NB4 (cell line): ENCODE measurements at regions not wholly inside any gene's neighbourhood (a gene's known extent, or its start where the extent isn't known, plus 50 kb on each side); places are given as distances from the start of the nearest gene placed in this dataset.

ENCODE experiments used
- MAX ChIP-seq: IDR thresholded peaks from 2 replicates; pipeline ENCODE4 v1.6.1; 2011; ENCODE audit warnings: low read depth, low read length
- MYC ChIP-seq: IDR thresholded peaks from 2 replicates; pipeline ENCODE4 v1.6.1; 2011; ENCODE audit warnings: low read depth, low read length
- TF ChIP-seq, protein P1 (sequence below): IDR thresholded peaks from one replicate; pipeline ENCODE4 v1.5.1; 2012; ENCODE audit warnings: low read depth, low read length

DNA sequence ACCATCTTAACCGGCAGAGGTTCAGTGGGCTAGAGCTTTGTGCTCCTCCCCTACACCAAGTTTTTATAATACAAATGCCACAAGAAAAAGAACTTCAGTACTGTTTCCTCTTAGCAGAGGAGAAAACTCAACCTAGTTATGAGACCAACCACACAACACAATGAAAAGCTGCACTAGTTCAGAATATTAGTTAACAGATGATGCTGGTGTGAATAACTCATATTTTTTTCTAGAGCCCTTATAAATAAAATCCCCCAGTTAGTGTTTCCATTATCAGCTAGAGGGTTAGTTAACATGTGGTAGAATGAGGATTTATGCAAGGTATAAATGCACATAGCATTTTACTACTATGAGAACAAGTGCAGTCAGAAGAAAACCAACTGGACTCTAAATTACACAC, 61.9 kb upstream of the AMN1 start:
- TF ChIP-seq, protein P1, sequence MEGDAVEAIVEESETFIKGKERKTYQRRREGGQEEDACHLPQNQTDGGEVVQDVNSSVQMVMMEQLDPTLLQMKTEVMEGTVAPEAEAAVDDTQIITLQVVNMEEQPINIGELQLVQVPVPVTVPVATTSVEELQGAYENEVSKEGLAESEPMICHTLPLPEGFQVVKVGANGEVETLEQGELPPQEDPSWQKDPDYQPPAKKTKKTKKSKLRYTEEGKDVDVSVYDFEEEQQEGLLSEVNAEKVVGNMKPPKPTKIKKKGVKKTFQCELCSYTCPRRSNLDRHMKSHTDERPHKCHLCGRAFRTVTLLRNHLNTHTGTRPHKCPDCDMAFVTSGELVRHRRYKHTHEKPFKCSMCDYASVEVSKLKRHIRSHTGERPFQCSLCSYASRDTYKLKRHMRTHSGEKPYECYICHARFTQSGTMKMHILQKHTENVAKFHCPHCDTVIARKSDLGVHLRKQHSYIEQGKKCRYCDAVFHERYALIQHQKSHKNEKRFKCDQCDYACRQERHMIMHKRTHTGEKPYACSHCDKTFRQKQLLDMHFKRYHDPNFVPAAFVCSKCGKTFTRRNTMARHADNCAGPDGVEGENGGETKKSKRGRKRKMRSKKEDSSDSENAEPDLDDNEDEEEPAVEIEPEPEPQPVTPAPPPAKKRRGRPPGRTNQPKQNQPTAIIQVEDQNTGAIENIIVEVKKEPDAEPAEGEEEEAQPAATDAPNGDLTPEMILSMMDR, result no peak
- TF ChIP-seq MYC, result no peak
- no peak for TF ChIP-seq MAX
